OCI-LY7 (cell line): ENCODE measurements at regions not wholly inside any gene's neighbourhood (a gene's known extent, or its start where the extent isn't known, plus 50 kb on each side); places are given as distances from the start of the nearest gene placed in this dataset.

ENCODE experiments used
- EZH2phosphoT487 ChIP-seq: fragments of 200-600 bp; sonication (generic); IDR thresholded peaks from 2 replicates; pipeline ENCODE4 v1.6.1; 2018; ENCODE audit warnings: low read depth, borderline replicate concordance, mild to moderate bottlenecking, mixed run types, antibody characterized with exemption, low read length, moderate library complexity, mixed read lengths
- TF ChIP-seq, protein P1 (sequence below): fragments of 200-600 bp; sonication (generic); conservative IDR thresholded peaks from 2 replicates; pipeline ENCODE4 v1.5.1; 2014; ENCODE audit warnings: mild to moderate bottlenecking, antibody characterized with exemption, low read length, moderate library complexity, mixed read lengths

DNA sequence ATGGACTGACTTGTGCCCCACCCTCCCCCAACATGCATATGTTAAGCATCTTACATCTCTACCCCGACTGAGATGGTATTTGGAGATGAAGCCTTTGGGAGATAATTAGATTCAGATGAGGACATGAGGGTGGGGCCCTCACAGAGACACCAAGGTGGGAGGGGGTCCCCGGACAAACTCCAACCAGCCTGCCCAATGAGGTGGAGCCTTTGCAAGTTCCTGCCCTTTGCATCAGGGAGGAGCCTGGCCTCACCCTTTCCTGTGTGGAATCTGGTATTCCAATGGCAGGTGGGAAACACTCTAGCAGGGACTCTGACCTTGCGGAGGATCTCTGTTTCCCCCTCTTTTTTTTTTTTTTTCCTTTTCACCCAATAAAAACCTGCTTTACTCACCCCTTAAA is 589.9 kb upstream of the BOD1L1 start:
- TF ChIP-seq, protein P1, sequence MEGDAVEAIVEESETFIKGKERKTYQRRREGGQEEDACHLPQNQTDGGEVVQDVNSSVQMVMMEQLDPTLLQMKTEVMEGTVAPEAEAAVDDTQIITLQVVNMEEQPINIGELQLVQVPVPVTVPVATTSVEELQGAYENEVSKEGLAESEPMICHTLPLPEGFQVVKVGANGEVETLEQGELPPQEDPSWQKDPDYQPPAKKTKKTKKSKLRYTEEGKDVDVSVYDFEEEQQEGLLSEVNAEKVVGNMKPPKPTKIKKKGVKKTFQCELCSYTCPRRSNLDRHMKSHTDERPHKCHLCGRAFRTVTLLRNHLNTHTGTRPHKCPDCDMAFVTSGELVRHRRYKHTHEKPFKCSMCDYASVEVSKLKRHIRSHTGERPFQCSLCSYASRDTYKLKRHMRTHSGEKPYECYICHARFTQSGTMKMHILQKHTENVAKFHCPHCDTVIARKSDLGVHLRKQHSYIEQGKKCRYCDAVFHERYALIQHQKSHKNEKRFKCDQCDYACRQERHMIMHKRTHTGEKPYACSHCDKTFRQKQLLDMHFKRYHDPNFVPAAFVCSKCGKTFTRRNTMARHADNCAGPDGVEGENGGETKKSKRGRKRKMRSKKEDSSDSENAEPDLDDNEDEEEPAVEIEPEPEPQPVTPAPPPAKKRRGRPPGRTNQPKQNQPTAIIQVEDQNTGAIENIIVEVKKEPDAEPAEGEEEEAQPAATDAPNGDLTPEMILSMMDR = no peak
- TF ChIP-seq EZH2phosphoT487 = no peak
